ENCODE measurements at regions not wholly inside any gene's neighbourhood (a gene's known extent, or its start where the extent isn't known, plus 50 kb on each side); places are given as distances from the start of the nearest gene placed in this dataset.
"Not testable (repeated sequence)": the region's sequence is repeated elsewhere in the genome, so short reads cannot be mapped to it uniquely, and the experiment has no call there.

GRCh38 chr16:33824736-33825135, 365.3 kb downstream of the TP53TG3F start:
- TF ChIP-seq CTCF, POLR2A (IDR thresholded peaks at IDR 0.05): not testable (repeated sequence)

All from testis (tissue), 2 donors.